ENCODE measurements at regions not wholly inside any gene's neighbourhood (a gene's known extent, or its start where the extent isn't known, plus 50 kb on each side); places are given as distances from the start of the nearest gene placed in this dataset.

DNA sequence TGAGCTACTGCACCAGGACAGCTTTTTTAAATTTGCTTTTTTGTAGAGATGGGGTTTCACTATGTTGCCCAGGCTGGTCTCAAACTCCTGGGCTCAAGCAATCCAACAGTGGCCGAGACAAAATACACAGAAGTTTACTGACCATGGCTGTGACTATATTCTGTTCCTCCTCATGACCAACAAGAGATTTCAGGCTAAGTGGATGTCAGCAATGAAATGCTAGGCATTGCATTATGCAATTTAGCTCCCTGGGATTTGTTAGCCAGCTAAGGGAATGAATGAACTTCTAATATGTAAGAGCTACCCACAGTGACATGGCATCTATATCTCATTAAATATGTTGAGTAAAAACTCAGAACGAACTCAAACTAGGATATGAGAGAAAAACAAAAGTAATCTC lies 81.9 kb upstream of the MBOAT2 start:
- no peak for ATAC-seq
- no peak for DNase-seq
- no peak overlapping the region for H3K4me3 ChIP-seq
- TF ChIP-seq, protein P1, sequence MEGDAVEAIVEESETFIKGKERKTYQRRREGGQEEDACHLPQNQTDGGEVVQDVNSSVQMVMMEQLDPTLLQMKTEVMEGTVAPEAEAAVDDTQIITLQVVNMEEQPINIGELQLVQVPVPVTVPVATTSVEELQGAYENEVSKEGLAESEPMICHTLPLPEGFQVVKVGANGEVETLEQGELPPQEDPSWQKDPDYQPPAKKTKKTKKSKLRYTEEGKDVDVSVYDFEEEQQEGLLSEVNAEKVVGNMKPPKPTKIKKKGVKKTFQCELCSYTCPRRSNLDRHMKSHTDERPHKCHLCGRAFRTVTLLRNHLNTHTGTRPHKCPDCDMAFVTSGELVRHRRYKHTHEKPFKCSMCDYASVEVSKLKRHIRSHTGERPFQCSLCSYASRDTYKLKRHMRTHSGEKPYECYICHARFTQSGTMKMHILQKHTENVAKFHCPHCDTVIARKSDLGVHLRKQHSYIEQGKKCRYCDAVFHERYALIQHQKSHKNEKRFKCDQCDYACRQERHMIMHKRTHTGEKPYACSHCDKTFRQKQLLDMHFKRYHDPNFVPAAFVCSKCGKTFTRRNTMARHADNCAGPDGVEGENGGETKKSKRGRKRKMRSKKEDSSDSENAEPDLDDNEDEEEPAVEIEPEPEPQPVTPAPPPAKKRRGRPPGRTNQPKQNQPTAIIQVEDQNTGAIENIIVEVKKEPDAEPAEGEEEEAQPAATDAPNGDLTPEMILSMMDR (IDR thresholded peaks at IDR 0.05), result no peak
- peaks cover 8% of the 10 kb centered on the region for H3K4me1 ChIP-seq
- no peaks in the 10 kb centered on the region for H3K9me3 ChIP-seq
- H3K36me3 ChIP-seq, result no peaks in the 10 kb centered on the region
- H3K27ac ChIP-seq, result no peak overlapping the region
- intact Hi-C loops (cut with DNase I), result no loop called here
- no peaks in the 10 kb centered on the region for H3K27me3 ChIP-seq (ENCODE audit: low read depth)

DNA sequence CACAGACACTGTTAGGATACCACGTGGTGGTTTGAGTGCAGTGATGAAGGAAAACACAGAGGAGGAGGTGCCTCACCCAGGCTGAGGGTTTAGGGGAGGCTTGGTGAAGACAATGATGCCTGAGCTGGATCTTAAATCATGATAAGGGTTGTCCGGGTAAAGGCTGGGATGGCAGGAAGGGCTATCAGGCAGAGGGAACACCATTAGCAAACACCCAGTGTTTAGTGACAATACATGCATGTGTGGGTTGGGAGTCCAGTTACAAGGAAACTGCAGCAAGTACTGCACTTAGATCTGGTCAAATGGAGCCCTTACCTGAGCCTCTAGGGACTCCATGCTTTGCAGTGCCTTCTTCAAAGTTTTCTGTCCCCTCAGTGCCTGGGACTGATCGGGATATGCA lies 79.8 kb upstream of the MBOAT2 start:
- H3K4me1 ChIP-seq, result peaks cover 8% of the 10 kb centered on the region
- ATAC-seq, result no peak
- DNase-seq, result no peak
- H3K27ac ChIP-seq, result no peak overlapping the region
- no peaks in the 10 kb centered on the region for H3K27me3 ChIP-seq (ENCODE audit: low read depth)
- H3K9me3 ChIP-seq, result no peaks in the 10 kb centered on the region
- no peak overlapping the region for H3K4me3 ChIP-seq
- intact Hi-C loops (cut with DNase I), result no loop called here
- TF ChIP-seq, protein P1 (IDR thresholded peaks at IDR 0.05), result no peak
- no peaks in the 10 kb centered on the region for H3K36me3 ChIP-seq

DNA sequence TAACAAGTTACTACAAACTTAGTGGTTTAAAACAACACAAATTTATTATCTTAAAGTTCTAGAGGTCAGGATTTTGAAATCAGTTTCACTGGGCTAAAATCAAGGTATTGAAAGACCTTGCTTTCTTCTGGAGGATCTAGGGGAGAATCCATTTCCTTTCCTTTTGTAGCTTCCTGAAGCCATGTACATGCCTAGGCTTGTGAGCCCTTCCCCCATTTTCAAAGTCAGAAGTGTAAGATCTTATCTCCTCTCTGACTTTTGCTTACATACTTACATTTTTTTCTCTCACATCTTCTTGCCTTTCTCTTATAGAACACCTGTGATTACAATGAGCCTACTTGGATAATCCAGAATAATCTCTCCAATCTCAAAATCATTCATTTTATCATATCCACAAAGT lies 78.7 kb upstream of the MBOAT2 start:
- no peaks in the 10 kb centered on the region for H3K9me3 ChIP-seq
- peaks cover 4% of the 10 kb centered on the region for H3K4me1 ChIP-seq
- no peak overlapping the region for H3K4me3 ChIP-seq
- no peak for DNase-seq
- intact Hi-C loops (cut with DNase I), result no loop called here
- ATAC-seq, result no peak
- H3K27me3 ChIP-seq (ENCODE audit: low read depth), result no peaks in the 10 kb centered on the region
- no peak overlapping the region for H3K27ac ChIP-seq
- H3K36me3 ChIP-seq, result no peaks in the 10 kb centered on the region
- TF ChIP-seq, protein P1 (IDR thresholded peaks at IDR 0.05), result no peak

- ATAC-seq, result no peak
- no peak for DNase-seq
- TF ChIP-seq, protein P1 (IDR thresholded peaks at IDR 0.05), result no peak
- Histone ChIP-seq H3K4me1 (peaks cover under 1% of the 10 kb centered on the region), H3K4me3 (no peak overlapping the region), H3K36me3 (no peaks in the 10 kb centered on the region), H3K9me3 (no peaks in the 10 kb centered on the region), H3K27me3 (ENCODE audit: low read depth) (no peaks in the 10 kb centered on the region), H3K27ac (no peak overlapping the region)
- intact Hi-C loops (cut with DNase I), result no loop called here
Measured at GRCh38 chr2:9081750-9082149, 78.3 kb upstream of the MBOAT2 start.

DNA sequence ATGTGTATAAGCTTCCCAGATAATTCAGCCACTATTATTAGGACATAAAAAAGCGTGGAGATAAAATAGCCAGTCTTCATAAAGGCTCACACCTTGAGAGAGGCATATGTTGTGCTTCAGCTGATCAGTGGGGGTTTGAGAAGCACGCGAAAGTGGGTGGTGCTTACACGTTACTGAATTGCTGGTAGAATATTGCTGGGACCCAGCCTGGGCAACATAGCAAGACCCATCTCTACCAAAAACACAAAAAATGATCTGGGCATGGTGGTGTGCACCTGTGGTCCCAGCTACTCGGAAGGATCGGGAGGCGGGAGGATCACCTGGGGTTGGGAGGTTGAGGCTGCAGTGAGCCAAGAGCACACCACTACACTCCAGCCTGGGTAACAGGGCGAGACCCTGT lies 74.9 kb upstream of the MBOAT2 start:
- Histone ChIP-seq H3K4me1 (no peaks in the 10 kb centered on the region), H3K27ac (no peak overlapping the region), H3K36me3 (no peaks in the 10 kb centered on the region), H3K4me3 (no peak overlapping the region), H3K9me3 (no peaks in the 10 kb centered on the region), H3K27me3 (ENCODE audit: low read depth) (no peaks in the 10 kb centered on the region)
- intact Hi-C loops (cut with DNase I), result no loop called here
- TF ChIP-seq, protein P1 (IDR thresholded peaks at IDR 0.05), result no peak
- DNase-seq (no peak), ATAC-seq (no peak)

- H3K36me3 ChIP-seq, result no peaks in the 10 kb centered on the region
- ATAC-seq, result no peak
- no peaks in the 10 kb centered on the region for H3K27me3 ChIP-seq (ENCODE audit: low read depth)
- H3K9me3 ChIP-seq, result no peaks in the 10 kb centered on the region
- no peak overlapping the region for H3K4me3 ChIP-seq
- H3K4me1 ChIP-seq, result no peaks in the 10 kb centered on the region
- intact Hi-C loops (cut with DNase I), result no loop called here
- no peak overlapping the region for H3K27ac ChIP-seq
- TF ChIP-seq, protein P1 (IDR thresholded peaks at IDR 0.05), result no peak
- no peak for DNase-seq
Measured at GRCh38 chr2:9077691-9078090, 74.2 kb upstream of the MBOAT2 start.

Data from lower lobe of right lung (tissue), 2 donors.